GM12878 (cell line): ENCODE measurements at regions not wholly inside any gene's neighbourhood (a gene's known extent, or its start where the extent isn't known, plus 50 kb on each side); places are given as distances from the start of the nearest gene placed in this dataset.

Experiments used
- ATAC-seq: fragments of 200-7000 bp; cut with Tn5 transposase; 3 replicates; pipeline ENCODE4 v1.9.1; 2020; ENCODE audit warnings: mild to moderate bottlenecking, moderate library complexity
- BruUV-seq: library from RNA; stranded (reverse); fragments of 400-500 nt; replicated peaks from 2 replicates; lab custom pipeline; 2021; lab: Mats Ljungman, UMichigan
- CTCF ChIA-PET: fragments of 300-600 bp; sonication (Branson Sonifier 250); formaldehyde crosslinking; extraction: SDS; loops from one replicate; lab custom pipeline; 2021; ENCODE audit warnings: inconsistent platforms; lab: Yijun Ruan, JAX
- POLR2A ChIA-PET: fragments of 350-600 bp; formaldehyde crosslinking; extraction: SDS; loops from one replicate; lab custom pipeline; 2021; ENCODE audit warnings: inconsistent platforms; lab: Charles Lee
- RAD21 ChIA-PET: fragments of 300-600 bp; sonication (Branson Sonifier 250); formaldehyde crosslinking; loops from one replicate; lab custom pipeline; 2023; ENCODE audit warnings: antibody characterized with exemption; ENCODE audit not compliant: unreplicated experiment; lab: Charles Lee
- SMC1A ChIA-PET: fragments of 300-600 bp; sonication (Branson Sonifier 250); formaldehyde crosslinking; loops from one replicate; lab custom pipeline; 2023; ENCODE audit not compliant: unreplicated experiment, uncharacterized antibody; lab: Charles Lee
- DNase-seq: peaks from one replicate; pipeline ENCODE4 v3.0.0-alpha.2; 2011; ENCODE audit warnings: low read depth, low spot score
- FAIRE-seq: peaks from 3 replicates; lab custom pipeline; 2011; peaks lifted over from hg19 to GRCh38; lab: Jason Lieb, UNC
- H2AFZ ChIP-seq: 2 replicates; pipeline ENCODE4 v1.6.0; 2011; ENCODE audit warnings: low read depth, low read length, control low read depth; ENCODE audit not compliant: control insufficient read depth
- H3K27ac ChIP-seq: 2 replicates; pipeline ENCODE4 v1.5.1; 2011; ENCODE audit warnings: control low read depth; ENCODE audit not compliant: control insufficient read depth, insufficient read depth
- H3K27me3 ChIP-seq, 2 experiments: replicated peaks in 1 of 2; 2 replicates each; pipeline versions ENCODE4 v1.6.0 to v1.6.1; 2011; ENCODE audit warnings: low read length in 1 of 2; ENCODE audit not compliant: control insufficient read depth in 2 of 2, insufficient read depth in 2 of 2
- H3K36me3 ChIP-seq, 2 experiments: 2 replicates each; pipeline ENCODE4 v1.5.1; 2011; ENCODE audit warnings: low read length in 1 of 2; ENCODE audit not compliant: control insufficient read depth in 2 of 2, insufficient read depth in 2 of 2
- H3K4me1 ChIP-seq: 2 replicates; pipeline ENCODE4 v1.6.1; 2011; ENCODE audit warnings: mild to moderate bottlenecking, low read length, moderate library complexity, mixed read lengths; ENCODE audit not compliant: control insufficient read depth, insufficient read depth
- H3K4me2 ChIP-seq: 2 replicates; pipeline ENCODE4 v1.6.0; 2011; ENCODE audit warnings: control low read depth; ENCODE audit not compliant: control insufficient read depth, insufficient read depth
- H3K4me3 ChIP-seq: fragments of 200-600 bp; sonication (generic); 2 replicates; pipeline ENCODE4 v1.5.1; 2016
- H3K79me2 ChIP-seq: 2 replicates; pipeline ENCODE4 v1.6.0; 2011; ENCODE audit warnings: low read length; ENCODE audit not compliant: control insufficient read depth, insufficient read depth
- H3K9ac ChIP-seq: 2 replicates; pipeline ENCODE4 v1.8.0; 2011; ENCODE audit warnings: low read length, control low read depth, mixed read lengths; ENCODE audit not compliant: control insufficient read depth, insufficient read depth
- H3K9me3 ChIP-seq: replicated peaks from 3 replicates; pipeline ENCODE4 v1.5.1; 2011; ENCODE audit warnings: mild to moderate bottlenecking, low read length; ENCODE audit not compliant: control insufficient read depth, insufficient read depth
- H4K20me1 ChIP-seq: 2 replicates; pipeline ENCODE4 v1.6.0; 2011; ENCODE audit not compliant: control insufficient read depth, insufficient read depth
- BMI1 ChIP-seq: fragments of 450-650 bp; IDR thresholded peaks from 2 replicates; pipeline ENCODE4 v1.6.1; 2016; ENCODE audit warnings: mild to moderate bottlenecking, moderate library complexity, borderline replicate concordance
- ESRRA ChIP-seq: IDR thresholded peaks from 2 replicates; pipeline ENCODE4 v1.6.1; 2012; ENCODE audit warnings: mild to moderate bottlenecking, low read length, improper control_type of control experiment
- ETV6 ChIP-seq, 2 experiments: fragments of 450-650 bp in 1 of 2; IDR thresholded peaks in 1 of 2; conservative IDR thresholded peaks in 1 of 2; 2 replicates each; pipeline ENCODE4 v1.6.1; 2014; ENCODE audit warnings: antibody characterized with exemption in 1 of 2, borderline replicate concordance in 1 of 2, low read depth in 1 of 2, mild to moderate bottlenecking in 1 of 2, moderate library complexity in 1 of 2
- HCFC1 ChIP-seq: fragments of 150-350 bp; IDR thresholded peaks from 2 replicates; pipeline ENCODE4 v1.6.1; 2014; ENCODE audit warnings: low read length
- PAX8 ChIP-seq: fragments of 450-650 bp; IDR thresholded peaks from 2 replicates; pipeline ENCODE4 v1.6.1; 2017; ENCODE audit warnings: mild to moderate bottlenecking, moderate library complexity
- SMC3 ChIP-seq: IDR thresholded peaks from 2 replicates; pipeline ENCODE4 v1.6.1; 2011; ENCODE audit warnings: low read length, improper control_type of control experiment, borderline replicate concordance
- WGBS: methylation state at CpG from one replicate; pipeline ENCODE4 v1.1.6; 2016; ENCODE audit warnings: low lambda C conversion rate; ENCODE audit not compliant: insufficient replicate concordance, insufficient coverage; ENCODE audit errors: missing lambda C conversion rate; 5-methylcytosine and 5-hydroxymethylcytosine counted together
- in situ Hi-C: fragments of 300-500 bp; cut with MboI; formaldehyde crosslinking; loops from 9 replicates; pipeline ENCODE4 v1.14.3; 2018; ENCODE audit warnings: mixed read lengths
- intact Hi-C: fragments of 100-400 bp; cut with micrococcal nuclease; formaldehyde crosslinking; loops from one replicate; pipeline ENCODE4 v1.14.2; 2022; ENCODE audit not compliant: unreplicated experiment
- TF ChIP-seq, protein P1 (sequence below): IDR thresholded peaks from 2 replicates; pipeline ENCODE4 v1.6.1; 2012; ENCODE audit warnings: low read depth, low read length, improper control_type of control experiment
- TF ChIP-seq, protein P2 (sequence below): IDR thresholded peaks from 2 replicates; pipeline ENCODE4 v1.6.1; 2012; ENCODE audit warnings: improper control_type of control experiment, low read depth, low read length; ENCODE audit not compliant: insufficient replicate concordance
- TF ChIP-seq, protein P3 (sequence below), 3 experiments: IDR thresholded peaks in 2 of 3; conservative IDR thresholded peaks in 1 of 3; 2 replicates each; pipeline ENCODE4 v1.5.1; 2011; ENCODE audit warnings: low read depth in 3 of 3, low read length in 3 of 3, mild to moderate bottlenecking in 3 of 3, control low read depth in 2 of 3, moderate library complexity in 2 of 3, inconsistent platforms in 1 of 3, mixed read lengths in 1 of 3; ENCODE audit not compliant: control insufficient read depth in 2 of 3, insufficient read depth in 1 of 3; ENCODE audit errors: extremely low read depth in 1 of 3

DNA sequence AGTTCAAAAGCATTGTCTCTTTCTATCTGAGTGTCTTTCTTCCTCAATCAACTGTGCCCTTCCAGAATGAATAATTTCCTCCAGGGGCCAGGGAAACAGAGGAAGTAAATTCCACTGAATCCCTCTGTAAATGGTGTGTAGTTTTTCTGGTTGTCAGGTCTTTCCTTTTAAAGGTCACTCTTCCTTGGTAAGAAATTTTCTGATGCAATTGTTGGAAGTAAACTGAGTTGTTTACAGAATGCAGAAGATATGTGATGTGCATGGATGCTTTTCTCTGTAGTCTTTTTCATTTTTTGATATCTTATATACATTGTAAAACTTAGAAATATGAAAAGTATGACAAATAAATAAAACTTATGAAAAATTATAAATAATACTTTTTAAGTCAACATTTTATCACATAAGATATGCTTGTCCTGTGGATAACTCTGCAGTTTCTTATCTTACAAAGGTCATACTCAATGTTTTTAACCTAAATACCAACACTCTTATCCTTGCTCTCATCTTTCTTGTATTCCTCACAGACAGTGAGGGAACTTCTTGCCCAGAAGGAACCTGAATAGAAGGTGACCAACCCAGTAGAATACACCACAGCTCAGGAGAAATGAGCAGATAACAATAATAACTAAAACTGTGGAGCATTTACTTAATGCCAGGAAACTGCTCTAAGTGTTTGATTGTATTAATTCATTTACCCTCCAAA is 234.5 kb downstream of the METTL4 start (continued):
- TF ChIP-seq, protein P1, sequence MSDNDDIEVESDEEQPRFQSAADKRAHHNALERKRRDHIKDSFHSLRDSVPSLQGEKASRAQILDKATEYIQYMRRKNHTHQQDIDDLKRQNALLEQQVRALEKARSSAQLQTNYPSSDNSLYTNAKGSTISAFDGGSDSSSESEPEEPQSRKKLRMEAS, result no peak
- TF ChIP-seq, protein P2, sequence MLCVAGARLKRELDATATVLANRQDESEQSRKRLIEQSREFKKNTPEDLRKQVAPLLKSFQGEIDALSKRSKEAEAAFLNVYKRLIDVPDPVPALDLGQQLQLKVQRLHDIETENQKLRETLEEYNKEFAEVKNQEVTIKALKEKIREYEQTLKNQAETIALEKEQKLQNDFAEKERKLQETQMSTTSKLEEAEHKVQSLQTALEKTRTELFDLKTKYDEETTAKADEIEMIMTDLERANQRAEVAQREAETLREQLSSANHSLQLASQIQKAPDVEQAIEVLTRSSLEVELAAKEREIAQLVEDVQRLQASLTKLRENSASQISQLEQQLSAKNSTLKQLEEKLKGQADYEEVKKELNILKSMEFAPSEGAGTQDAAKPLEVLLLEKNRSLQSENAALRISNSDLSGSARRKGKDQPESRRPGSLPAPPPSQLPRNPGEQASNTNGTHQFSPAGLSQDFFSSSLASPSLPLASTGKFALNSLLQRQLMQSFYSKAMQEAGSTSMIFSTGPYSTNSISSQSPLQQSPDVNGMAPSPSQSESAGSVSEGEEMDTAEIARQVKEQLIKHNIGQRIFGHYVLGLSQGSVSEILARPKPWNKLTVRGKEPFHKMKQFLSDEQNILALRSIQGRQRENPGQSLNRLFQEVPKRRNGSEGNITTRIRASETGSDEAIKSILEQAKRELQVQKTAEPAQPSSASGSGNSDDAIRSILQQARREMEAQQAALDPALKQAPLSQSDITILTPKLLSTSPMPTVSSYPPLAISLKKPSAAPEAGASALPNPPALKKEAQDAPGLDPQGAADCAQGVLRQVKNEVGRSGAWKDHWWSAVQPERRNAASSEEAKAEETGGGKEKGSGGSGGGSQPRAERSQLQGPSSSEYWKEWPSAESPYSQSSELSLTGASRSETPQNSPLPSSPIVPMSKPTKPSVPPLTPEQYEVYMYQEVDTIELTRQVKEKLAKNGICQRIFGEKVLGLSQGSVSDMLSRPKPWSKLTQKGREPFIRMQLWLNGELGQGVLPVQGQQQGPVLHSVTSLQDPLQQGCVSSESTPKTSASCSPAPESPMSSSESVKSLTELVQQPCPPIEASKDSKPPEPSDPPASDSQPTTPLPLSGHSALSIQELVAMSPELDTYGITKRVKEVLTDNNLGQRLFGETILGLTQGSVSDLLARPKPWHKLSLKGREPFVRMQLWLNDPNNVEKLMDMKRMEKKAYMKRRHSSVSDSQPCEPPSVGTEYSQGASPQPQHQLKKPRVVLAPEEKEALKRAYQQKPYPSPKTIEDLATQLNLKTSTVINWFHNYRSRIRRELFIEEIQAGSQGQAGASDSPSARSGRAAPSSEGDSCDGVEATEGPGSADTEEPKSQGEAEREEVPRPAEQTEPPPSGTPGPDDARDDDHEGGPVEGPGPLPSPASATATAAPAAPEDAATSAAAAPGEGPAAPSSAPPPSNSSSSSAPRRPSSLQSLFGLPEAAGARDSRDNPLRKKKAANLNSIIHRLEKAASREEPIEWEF, result no peak
- TF ChIP-seq BMI1 (no peak), HCFC1 (no peak), ESRRA (no peak)

DNA sequence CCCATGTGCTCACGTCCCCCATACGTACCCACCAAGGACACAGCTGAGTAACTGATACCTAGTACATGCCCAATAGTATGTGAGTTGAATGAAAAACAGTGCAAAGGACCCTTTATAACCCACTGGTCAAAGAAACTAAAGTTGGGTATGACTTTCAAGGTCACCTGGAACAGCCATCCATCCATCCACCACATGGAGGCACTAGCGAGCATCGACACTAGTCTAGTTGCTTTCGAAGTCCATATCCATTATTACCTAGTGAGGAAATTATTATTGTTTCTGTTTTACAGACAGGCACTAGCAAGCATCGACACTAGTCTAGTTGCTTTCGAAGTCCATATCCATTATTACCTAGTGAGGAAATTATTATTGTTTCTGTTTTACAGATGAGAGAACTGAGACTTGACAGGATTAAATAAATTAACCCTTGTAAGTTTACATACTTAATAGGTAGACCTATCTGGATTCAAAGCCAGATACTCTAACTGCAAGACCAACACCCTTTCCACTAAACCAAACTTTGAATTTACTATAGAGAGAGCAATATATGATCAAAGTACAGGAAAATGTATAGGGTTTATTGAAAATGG is 233.7 kb downstream of the METTL4 start:
- Histone ChIP-seq H3K27me3 (no peaks in the 10 kb centered on the region), H3K4me3 (no peak overlapping the region), H3K36me3 (no peaks in the 10 kb centered on the region), H2AFZ (no peak overlapping the region), H3K4me1 (no peaks in the 10 kb centered on the region), H3K79me2 (no peaks in the 10 kb centered on the region), H3K4me2 (no peak overlapping the region), H3K27ac (no peak overlapping the region), H3K9ac (no peak overlapping the region), H4K20me1 (no peaks in the 10 kb centered on the region), H3K9me3 (no peaks in the 10 kb centered on the region)
- in situ Hi-C loops, result no loop called here
- SMC1A ChIA-PET, result interaction anchor here (1.2 to 9.5 kb wide), 7 partner anchors 11 to 205 kb away, joined by 3 to 48 read pairs (median 5); no protein-coding TSS in a partner anchor
- CTCF ChIA-PET, result interaction anchor here (1.3 to 10.3 kb wide), 7 partner anchors 10 to 233 kb away, joined by 3 to 74 read pairs (median 9); no protein-coding TSS in a partner anchor
- FAIRE-seq (peak; percentile 100), ATAC-seq (peak; percentile 95), DNase-seq (no peak)
- POLR2A ChIA-PET, result no interaction called here
- intact Hi-C loops, result loop anchor here (1.0 to 10.0 kb wide), 3 partner anchors 135 to 233 kb away; no protein-coding TSS in a partner anchor
- 0% methylated on average over 7 of the region's 7 CpGs for WGBS
- no TSS peak for BruUV-seq
- RAD21 ChIA-PET, result interaction anchor here (1.1 to 4.4 kb wide), 3 partner anchors 11 to 205 kb away, joined by 3 to 32 read pairs (median 4); no protein-coding TSS in a partner anchor
- peak; percentile 71; the same call in 1 of the 2 replicates for TF ChIP-seq SMC3
- TF ChIP-seq, protein P3, sequence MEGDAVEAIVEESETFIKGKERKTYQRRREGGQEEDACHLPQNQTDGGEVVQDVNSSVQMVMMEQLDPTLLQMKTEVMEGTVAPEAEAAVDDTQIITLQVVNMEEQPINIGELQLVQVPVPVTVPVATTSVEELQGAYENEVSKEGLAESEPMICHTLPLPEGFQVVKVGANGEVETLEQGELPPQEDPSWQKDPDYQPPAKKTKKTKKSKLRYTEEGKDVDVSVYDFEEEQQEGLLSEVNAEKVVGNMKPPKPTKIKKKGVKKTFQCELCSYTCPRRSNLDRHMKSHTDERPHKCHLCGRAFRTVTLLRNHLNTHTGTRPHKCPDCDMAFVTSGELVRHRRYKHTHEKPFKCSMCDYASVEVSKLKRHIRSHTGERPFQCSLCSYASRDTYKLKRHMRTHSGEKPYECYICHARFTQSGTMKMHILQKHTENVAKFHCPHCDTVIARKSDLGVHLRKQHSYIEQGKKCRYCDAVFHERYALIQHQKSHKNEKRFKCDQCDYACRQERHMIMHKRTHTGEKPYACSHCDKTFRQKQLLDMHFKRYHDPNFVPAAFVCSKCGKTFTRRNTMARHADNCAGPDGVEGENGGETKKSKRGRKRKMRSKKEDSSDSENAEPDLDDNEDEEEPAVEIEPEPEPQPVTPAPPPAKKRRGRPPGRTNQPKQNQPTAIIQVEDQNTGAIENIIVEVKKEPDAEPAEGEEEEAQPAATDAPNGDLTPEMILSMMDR (IDR thresholded peaks at IDR 0.05 in 2 of 3, conservative IDR thresholded peaks at IDR 0.05 in 1 of 3; ENCODE audit: control insufficient read depth in 2 of 3, extremely low read depth in 1 of 3, insufficient read depth in 1 of 3, low read depth in 3 of 3, low read length in 3 of 3), result peak; percentile 54 to 74 (median 68)
- no peak for TF ChIP-seq PAX8
- no peak for TF ChIP-seq ETV6 (conservative IDR thresholded peaks at IDR 0.05 in 1 of 2, IDR thresholded peaks at IDR 0.05 in 1 of 2; ENCODE audit: borderline replicate concordance in 1 of 2, low read depth in 1 of 2)
